ENCODE measurements at regions not wholly inside any gene's neighbourhood (a gene's known extent, or its start where the extent isn't known, plus 50 kb on each side); places are given as distances from the start of the nearest gene placed in this dataset.
"Not testable (repeated sequence)": the region's sequence is repeated elsewhere in the genome, so short reads cannot be mapped to it uniquely, and the experiment has no call there.

GRCh38 chr3:21894459-21895340, 143.7 kb upstream of the ZNF385D start:
- DNase-seq (ENCODE audit: low spot score): peak; percentile 8

- no peak for DNase-seq (ENCODE audit: low spot score)
Observed at GRCh38 chr3:21898316-21898715, 147.3 kb upstream of the ZNF385D start.

GRCh38 chr3:21901484-21901883, 150.5 kb upstream of the ZNF385D start:
- no peak for DNase-seq (ENCODE audit: low spot score)

GRCh38 chr3:21902956-21903355, 151.9 kb upstream of the ZNF385D start:
- DNase-seq (ENCODE audit: low spot score): no peak

- no peak for DNase-seq (ENCODE audit: low spot score)
Observed at GRCh38 chr3:21909096-21909495, 158.1 kb upstream of the ZNF385D start.

- no peak for DNase-seq (ENCODE audit: low spot score)
Observed at GRCh38 chr3:21912711-21913110, 161.7 kb upstream of the ZNF385D start.

GRCh38 chr3:21913791-21914190, 162.8 kb upstream of the ZNF385D start:
- no peak for DNase-seq (ENCODE audit: low spot score)

- no peak for DNase-seq (ENCODE audit: low spot score)
Observed at GRCh38 chr3:21914451-21914850, 163.4 kb upstream of the ZNF385D start.

- no peak for DNase-seq (ENCODE audit: low spot score)
Observed at GRCh38 chr3:21919383-21919782, 168.4 kb upstream of the ZNF385D start.

- no peak for DNase-seq (ENCODE audit: low spot score)
Observed at GRCh38 chr3:21920421-21920861, 169.4 kb upstream of the ZNF385D start.

GRCh38 chr3:21923156-21923555, 172.1 kb upstream of the ZNF385D start:
- DNase-seq (ENCODE audit: low spot score): not testable (repeated sequence)

- no peak for DNase-seq (ENCODE audit: low spot score)
Observed at GRCh38 chr3:21927261-21927660, 176.3 kb upstream of the ZNF385D start.

GRCh38 chr3:21934591-21934990, 183.6 kb upstream of the ZNF385D start:
- DNase-seq (ENCODE audit: low spot score): no peak

GRCh38 chr3:21936207-21936606, 185.2 kb upstream of the ZNF385D start:
- DNase-seq (ENCODE audit: low spot score): no peak

GRCh38 chr3:21938267-21938681, 187.3 kb upstream of the ZNF385D start:
- no peak for DNase-seq (ENCODE audit: low spot score)

- DNase-seq (ENCODE audit: low spot score): no peak
Observed at GRCh38 chr3:21942328-21942727, 191.3 kb upstream of the ZNF385D start.

- DNase-seq (ENCODE audit: low spot score): no peak
Observed at GRCh38 chr3:21944251-21944650, 193.2 kb upstream of the ZNF385D start.

- no peak for DNase-seq (ENCODE audit: low spot score)
Observed at GRCh38 chr3:21952856-21953255, 201.8 kb upstream of the ZNF385D start.

GRCh38 chr3:21954709-21955108, 203.7 kb upstream of the ZNF385D start:
- no peak for DNase-seq (ENCODE audit: low spot score)

GRCh38 chr3:21955406-21955805, 204.4 kb upstream of the ZNF385D start:
- no peak for DNase-seq (ENCODE audit: low spot score)

GRCh38 chr3:21960033-21960432, 209.0 kb upstream of the ZNF385D start:
- no peak for DNase-seq (ENCODE audit: low spot score)

GRCh38 chr3:21962456-21962855, 211.4 kb upstream of the ZNF385D start:
- no peak for DNase-seq (ENCODE audit: low spot score)

GRCh38 chr3:21966457-21966856, 215.4 kb upstream of the ZNF385D start:
- not testable (repeated sequence) for DNase-seq (ENCODE audit: low spot score)

GRCh38 chr3:21979706-21980105, 228.7 kb upstream of the ZNF385D start:
- DNase-seq (ENCODE audit: low spot score): peak; percentile 69
